GM19351 (cell line): ENCODE measurements at regions not wholly inside any gene's neighbourhood (a gene's known extent, or its start where the extent isn't known, plus 50 kb on each side); places are given as distances from the start of the nearest gene placed in this dataset.
"Not testable (repeated sequence)": the region's sequence is repeated elsewhere in the genome, so short reads cannot be mapped to it uniquely, and the experiment has no call there.

ENCODE experiments used
- ATAC-seq: cut with Tn5 transposase; IDR thresholded peaks from one replicate; pipeline ENCODE4 v1.9.1; 2021; ENCODE audit warnings: mild to moderate bottlenecking, moderate library complexity; ENCODE audit not compliant: unreplicated experiment

DNA sequence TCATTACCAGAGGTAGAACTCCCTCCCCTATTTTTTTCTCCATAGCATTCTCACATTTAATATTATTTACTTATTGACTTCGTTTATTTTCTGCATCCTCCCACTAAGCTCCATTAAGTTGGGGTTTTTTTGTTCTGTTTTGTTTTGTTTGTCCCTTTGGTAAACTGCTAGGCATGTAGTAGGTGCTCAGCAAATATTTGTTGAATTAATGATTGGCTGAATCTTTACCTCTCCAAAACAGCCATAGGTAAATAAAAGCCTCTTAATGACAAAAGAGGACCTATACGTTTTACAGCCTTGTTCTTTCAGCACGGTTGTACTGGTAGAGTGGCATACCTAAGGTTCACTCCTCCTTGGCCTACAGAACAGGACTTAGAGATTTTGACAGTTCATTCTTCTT is 52.0 kb downstream of the PRORP start:
- no peak for ATAC-seq

DNA sequence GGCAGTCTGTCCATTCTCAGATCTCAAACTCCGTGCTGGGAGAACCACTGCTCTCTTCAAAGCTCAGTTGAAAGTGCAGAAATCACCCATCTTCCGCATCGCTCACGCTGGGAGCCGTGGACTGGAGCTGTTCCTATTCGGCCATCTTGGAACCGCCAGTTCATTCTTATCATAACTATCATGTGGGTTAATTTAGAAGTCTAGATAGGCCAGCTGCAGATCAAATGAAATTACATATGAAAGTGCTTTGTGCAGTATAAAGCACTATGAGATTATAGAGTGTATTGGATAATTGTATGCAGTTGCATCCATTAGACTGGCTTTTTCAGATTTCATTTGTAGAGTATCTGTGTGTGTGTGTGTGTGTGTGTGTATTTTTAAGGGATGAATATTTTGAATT is 57.8 kb downstream of the PRORP start:
- ATAC-seq, result no peak

DNA sequence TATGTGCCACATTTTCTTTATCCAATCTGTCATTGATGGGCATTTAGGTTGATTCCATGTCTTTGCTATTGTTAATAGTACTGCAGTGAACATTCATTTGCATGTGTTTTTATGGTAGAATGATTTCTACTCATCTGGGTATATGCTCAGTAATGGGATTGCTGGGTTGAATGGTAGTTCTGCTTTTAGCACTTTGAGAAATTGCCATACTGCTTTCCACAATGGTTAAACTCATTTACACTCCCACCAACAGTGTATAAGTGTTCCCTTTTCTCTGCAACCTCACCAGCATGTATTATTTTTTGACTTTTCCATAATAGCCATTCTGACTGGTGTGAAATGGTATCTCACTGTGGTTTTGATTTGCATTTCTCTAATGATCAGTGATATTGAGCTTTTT is 62.5 kb downstream of the PRORP start:
- peak; percentile 53 for ATAC-seq

DNA sequence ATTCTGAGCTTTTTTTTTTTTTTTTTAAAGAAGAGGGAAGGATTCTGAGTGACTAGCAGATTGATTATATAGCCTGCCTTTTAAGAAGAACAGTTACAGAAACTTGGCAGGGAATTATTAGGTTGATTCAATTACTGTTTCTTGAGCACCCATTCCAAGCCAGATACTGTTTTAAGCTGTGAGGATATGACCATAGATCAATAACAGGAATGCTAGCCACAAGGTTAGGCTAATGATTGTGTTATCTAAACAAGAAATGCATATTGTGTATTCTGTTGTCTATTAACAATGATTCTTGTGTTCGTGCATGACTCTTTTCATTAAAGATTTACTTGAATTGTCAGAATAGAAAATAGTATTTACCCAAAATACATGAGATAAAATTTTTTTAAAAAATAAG is 67.1 kb downstream of the PRORP start:
- no peak for ATAC-seq

DNA sequence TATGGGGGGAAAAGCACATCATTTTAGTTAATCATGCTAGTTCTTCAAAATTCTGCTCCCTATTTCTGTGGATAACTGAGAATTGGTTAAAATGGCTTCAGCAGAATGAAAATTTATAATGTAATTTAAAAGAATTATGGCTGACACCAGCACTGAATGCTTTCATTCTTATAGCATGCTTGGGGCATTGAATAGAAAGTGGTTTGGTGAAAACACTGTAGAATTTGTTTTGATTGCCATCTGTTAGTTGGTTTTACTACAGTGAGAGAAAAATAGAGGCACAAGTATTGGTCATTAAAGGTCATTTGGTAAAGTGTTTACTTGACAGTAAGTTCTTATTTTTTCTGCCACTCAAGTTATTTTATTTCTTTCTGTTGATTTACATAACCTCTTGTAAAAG is 70.8 kb downstream of the PRORP start:
- no peak for ATAC-seq

DNA sequence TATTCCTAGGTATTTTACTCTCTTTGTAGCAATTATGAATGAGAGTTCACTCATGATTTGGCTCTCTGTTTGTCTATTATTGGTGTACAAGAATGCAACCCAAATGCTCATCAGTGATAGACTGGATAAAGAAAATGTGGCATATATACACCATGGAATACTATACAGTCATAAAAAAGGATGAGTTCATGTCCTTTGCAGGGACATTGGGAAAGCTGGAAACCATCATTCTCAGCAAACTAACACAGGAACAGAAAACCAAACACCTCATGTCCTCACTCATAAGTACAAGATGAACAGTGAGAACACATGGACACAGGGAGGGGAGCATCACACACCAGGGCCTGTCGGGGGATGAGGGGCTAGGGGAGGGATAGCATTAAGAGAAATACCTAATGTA is 71.8 kb downstream of the PRORP start:
- not testable (repeated sequence) for ATAC-seq

DNA sequence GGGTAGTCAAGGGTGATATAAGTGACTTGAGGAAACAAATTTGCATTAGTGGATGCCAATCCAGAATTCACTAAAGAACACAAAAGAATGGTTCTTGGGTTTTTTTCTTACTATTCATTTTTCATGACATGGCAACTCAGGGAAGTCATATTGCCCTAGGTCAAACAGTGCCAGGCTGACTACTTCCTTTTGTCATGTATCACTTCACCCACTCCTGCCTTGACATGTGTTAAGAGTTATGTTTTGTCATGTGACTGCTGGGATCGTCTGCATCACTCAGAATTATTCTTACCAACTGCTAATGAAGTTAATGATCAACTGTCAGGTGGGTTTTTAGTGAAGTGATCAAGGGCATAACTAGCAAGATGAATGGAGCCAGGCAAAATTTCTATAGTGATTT is 74.2 kb downstream of the PRORP start:
- no peak for ATAC-seq

DNA sequence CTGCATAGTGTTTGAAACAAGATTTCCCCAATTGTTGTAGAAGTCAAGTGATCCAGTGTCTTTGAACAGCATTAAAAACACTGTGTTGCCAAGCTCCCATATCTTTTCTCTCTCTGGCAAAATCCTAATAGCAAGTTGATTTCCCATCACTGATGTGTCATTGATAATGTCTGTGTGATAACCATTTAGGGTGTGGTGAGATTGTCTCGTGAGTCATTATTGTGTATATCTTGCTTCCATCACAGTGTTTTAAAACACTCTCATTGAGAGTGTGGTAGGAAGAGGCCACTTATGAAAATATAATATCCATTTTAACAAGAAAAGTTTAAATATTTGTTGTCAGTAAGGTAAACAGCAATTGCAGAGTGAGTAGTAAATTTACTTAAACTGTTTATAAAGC is 74.7 kb downstream of the PRORP start:
- ATAC-seq, result no peak

DNA sequence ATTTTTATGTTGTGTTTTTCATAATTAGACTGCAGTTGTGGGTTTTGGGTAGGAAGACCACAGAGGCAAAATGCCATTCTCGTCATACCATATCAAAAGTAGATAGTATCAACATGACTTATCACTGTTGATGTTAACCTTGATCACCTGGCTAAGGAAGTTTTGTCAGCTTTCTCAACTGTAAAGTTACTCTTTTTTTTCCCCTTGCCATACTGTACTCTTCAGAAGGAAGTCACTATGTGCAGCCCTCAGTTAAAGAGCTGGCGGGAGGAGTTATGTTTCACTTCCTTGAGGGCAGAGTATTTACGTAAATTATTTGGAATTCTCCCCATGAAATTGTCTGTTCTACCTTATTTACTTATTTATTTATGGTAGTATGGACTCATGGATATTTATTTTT is 78.7 kb downstream of the PRORP start:
- no peak for ATAC-seq

DNA sequence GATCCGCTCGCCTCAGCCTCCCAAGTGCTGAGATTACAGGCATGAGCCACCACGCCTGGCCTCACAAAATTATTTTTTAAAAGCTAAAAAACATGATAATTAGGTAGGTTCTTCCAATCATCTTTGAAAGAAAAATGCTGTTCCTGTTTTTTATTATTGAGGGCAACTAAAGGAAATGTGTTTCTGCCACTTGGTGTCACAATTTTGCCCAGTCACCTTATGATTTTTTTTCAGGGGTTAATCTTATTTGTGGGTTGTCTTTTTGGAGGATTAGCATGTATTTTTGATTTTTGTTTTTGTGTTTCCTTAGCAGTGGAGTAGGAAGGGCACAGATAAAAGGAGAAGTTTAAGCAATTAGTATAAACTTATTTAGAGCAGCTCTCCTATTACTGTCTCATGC is 79.8 kb downstream of the PRORP start:
- ATAC-seq, result no peak

DNA sequence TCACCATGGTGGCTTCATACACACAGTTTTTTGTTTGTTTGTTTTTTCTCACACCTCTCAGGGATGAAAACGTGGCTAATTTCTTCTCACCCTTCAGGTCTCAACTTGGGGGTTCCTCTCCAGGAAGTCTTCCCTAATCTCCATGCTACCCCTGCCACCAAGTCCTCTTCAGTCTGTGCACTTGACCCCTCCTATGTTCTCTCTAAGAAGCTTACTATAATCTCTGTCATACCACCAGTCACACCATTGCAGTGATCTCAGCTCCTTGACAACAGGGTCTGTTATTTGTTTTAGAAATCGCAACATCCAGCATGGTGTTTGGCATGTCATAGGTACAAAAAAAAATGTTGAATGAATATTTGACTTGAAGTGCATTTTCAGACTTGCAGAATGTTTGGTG is 83.4 kb downstream of the PRORP start:
- no peak for ATAC-seq

DNA sequence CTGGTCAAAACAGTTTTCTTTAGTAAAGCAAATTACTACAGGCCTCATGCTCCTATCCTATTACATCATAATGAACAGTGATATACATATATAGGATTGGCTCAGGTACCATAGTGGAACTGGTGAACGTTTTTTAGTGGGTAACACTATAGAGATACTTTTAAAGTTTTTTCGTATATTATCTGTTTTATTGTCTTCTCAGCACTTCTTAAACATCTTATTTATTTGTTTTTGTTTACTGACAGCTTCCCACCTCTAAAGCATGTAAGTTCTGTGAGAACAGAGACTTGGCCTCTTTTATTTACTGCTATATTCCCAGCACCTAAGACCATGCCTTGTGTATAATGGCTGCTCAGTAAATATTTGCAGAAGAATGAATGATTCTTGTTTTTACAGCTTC is 81.1 kb upstream of the PSMA6 start:
- no peak for ATAC-seq

DNA sequence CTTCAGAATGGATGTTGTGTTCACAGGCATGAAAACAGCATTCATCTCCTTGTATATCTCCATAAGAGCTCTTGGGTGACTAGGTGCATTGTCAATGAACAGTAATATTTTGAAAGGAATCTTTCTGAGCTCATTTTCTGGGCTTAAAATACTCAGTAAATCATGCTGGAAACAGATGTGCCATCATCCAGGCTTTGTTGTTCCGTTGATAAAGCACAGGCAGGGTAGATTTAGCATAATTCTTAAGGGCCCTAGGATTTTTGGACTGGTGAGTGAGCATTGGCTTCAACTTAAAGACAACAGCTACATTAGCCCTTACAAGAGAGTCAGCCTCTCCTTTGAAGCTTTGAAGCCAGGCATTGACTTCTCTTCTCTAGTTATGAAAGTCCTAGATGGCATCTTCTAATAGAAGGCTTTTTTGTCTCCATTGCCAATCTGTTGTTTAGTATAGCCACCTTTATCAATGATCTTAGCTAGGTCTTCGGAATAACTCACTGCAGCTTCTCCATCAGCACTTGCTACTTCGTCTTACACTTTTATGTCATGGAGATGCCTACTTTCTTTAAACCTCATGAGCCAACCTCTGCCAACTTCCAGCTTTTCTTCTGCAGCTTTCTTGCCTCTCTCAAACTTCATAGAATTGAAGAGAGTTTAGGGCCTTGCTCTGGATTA is 79.6 kb upstream of the PSMA6 start:
- ATAC-seq, result no peak

DNA sequence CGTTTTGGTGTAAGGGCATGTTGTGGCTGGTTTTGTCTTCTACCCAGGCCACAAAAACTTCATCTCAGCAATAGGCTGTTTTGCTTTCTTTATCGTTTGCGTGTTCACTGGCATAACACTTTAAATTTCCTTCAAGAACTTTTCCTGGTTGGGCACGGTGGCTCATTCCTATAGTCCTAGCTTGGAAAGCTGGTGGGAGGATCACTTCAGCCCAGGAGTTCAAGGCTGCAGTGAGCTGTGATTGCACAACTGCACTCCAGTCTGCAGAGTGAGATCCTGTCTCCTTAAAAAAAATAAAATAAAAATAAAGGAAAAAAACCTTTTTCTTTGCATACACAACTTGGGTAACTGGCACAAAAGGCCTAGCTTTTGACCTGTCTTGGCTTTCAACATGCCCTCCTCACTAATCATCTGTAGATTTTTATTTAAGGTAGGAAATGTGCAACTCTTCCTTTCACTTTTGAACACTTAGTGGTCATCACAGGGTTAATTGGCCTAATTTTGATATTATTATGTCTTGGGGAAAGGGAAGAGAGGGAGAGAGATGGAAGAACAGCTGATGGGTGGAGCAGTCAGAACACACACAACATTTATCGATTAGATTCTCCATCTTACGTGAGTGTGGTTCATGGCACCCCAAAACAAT is 78.9 kb upstream of the PSMA6 start:
- ATAC-seq, result no peak

DNA sequence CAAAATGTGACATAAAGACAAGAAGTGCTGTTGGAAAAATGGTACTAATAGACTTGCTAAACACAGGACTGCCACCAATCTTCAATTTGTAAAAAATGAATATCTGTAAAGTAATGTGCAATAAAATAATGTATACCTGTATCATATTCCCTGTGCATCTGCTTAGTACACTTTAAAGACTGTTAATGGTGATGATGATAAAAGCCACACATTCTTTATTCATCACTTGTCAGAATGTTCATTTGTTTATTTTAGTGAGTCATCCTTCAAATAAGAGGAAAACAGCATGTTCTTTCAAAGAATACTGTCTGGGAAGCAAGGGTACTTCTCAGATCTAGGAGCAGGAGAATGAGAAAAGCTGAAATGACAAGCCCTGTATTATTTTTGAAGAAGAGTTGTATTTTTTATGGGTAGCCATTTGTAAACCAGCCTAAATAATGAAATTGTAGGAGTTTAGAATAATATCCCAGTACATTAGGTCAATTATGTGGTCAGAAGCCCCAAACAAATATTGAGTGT is 78.3 kb upstream of the PSMA6 start:
- no peak for ATAC-seq

DNA sequence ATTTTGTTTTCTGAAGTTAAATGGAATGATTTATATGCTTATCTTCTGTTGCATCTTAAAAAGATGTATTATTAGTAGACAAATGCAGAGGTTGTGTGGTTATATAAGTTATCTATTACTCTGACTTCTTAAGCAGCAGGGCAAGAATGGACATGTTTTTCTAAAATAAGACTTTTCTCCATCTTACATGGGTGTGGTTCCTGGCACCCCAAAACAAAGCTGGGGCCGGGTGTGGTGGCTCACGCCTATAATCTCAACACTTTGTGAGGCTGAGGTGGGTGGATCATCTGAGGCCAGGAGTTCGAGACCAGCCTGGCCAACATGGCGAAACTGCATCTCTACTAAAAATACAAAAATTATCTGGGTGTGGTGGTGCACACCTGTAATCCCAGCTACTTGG is 77.8 kb upstream of the PSMA6 start:
- ATAC-seq, result not testable (repeated sequence)

DNA sequence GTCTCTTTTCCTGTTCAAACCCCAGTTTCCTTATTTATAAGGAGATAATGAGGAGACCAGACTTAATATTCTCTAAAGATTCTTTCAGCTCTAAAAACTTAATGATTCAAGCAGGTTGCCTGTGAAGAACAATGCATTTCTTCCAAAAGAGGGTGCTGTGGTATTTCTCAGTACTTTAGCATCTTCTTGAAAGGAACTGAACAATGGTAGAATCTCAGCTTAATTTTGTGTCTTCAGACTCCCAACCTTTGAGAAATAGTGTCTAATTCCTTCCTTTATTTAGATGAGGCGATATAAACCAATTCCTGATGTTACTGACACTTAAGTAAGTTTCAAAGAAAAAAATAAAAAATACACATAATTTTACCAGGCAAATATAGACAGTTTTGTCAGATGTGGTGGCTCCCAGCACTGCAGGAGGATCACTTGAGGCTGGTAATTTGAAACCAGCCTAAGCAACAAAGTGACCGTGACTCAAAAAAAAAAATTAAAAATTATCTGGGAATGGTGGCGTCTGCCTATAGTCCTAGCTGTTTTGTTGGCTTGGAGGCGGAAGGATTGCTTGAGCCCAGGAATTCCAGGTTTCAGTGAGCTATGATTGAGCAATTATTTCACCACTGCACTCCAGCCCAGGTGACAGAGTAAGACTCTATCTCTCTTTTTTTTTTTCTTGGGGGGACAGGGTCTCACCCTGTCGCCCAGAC is 76.9 kb upstream of the PSMA6 start:
- ATAC-seq, result no peak

DNA sequence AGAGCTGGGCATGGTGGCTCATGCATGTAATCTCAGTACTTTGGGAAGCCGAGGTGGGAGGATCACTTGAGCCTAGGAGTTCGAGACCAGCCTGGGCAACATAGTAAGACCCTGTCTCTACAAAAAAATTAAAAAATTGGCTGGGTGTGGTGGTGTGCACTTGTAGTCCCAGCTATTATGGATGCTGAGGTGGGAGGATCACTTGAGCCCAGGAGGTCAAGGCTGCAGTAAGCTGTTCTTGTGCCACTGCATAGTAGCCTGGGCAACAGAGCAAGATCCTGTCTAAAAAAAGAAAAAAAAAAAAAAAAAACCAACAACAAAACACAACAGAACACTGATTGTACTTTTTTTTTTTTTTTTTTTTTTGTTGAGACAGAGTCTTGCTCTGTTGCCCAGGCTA is 74.0 kb upstream of the PSMA6 start:
- ATAC-seq, result not testable (repeated sequence)

DNA sequence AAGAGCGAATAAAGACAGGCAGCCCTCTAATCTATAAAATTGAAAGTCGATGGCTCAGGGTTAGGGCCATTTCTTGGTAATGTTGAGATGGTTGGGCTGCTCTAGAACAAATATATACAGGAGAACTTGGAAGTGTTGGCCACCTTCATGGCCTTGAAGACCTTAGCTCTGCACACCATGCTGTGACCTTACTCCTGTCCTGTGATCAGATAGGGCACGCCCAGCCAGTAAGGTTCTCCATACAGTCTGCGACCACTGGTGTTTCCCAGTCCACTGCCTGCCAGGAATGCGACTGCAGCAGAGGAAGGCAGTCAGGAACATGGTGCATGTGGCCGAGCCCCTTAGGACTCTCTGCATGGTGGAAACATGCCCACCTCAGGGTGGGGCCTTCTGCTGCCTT is 73.2 kb upstream of the PSMA6 start:
- ATAC-seq, result no peak

DNA sequence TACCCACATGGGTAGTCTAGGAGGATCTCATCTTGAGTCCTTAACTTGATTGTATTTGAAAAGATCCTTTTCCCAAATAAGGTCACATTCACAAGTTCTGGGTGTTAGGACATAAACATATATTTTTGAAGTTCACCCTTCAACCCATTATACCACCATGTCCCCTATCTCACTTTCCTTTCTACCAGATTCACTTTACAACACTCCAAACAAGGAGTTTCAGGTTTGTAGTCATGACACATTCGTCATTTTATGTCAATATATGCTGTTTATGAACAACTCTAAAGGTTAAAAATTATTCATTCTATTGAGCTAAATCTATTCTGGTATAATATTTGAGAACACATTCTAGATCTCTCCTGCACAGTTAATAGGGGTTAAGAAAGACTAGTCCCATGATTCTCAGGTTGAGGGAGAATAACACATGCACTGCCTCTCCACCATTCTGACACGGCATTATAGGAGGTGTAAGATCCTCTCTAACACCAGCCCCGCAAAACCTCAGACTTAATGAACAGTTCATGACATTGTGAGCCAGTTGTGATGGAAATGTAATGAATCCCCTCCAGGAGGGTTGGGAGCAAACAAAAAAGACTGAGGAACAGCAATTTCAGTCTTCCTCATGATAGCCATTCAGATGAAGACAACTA is 72.0 kb upstream of the PSMA6 start:
- ATAC-seq, result no peak

DNA sequence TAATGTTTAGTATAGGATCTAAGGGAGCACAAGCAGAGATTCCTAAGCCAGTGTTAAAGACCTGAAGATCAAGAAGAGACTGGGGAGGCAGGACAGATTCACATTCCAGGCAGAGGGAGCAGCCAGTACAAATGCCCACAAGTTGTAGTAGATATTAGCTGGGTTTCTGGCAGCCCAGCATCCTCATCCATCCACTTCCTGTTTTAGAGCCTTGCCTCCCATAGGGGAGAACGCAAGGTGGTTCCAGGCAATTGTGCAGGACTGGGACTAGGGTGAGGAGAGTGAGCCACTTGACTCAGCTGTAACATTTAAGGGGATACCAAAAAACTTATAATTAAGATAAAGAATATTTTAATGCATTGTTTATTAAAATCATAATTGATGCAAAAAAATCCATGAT is 71.3 kb upstream of the PSMA6 start:
- ATAC-seq, result no peak

DNA sequence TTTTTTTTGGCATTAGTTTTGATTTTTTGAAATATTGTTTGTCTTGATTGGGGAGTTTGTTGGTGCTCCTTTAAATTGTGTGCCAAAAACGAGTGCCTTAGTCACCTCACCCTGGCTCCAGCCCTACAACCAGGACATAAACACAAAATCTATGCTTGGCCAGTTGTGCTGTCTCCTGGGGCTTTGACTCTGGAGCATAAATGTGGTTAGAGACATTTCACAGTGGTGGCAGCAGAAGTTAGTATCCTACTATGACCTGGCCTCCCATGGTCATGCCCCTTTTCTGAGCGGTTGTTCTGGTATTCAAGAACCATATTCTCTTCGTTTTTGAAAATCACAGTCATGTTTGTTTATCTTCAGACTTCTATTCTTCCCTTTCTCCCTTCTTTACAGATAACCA is 70.7 kb upstream of the PSMA6 start:
- no peak for ATAC-seq
